ENCODE measurements at regions not wholly inside any gene's neighbourhood (a gene's known extent, or its start where the extent isn't known, plus 50 kb on each side); places are given as distances from the start of the nearest gene placed in this dataset.

GRCh38 chr4:79585330-79585729, 177.3 kb upstream of the GK2 start:
- no peak overlapping the region for H3K27ac ChIP-seq (ENCODE audit: insufficient read depth, low read depth, low read length)
- POLR2A ChIA-PET: no interaction called here

More at GRCh38 chr4:79585330-79585729, 177.3 kb upstream of the GK2 start:
- Histone ChIP-seq H3K27me3 (ENCODE audit: control insufficient read depth in 2 of 2, insufficient read depth in 2 of 2, low read length in 2 of 2) (no peaks in the 10 kb centered on the region), H3K9me1 (replicated peaks; ENCODE audit: control insufficient read depth, extremely low read depth, insufficient read depth, low read length) (no peaks in the 10 kb centered on the region), H3K9ac (replicated peaks; ENCODE audit: extremely low read depth, insufficient read depth, low read length) (no peak overlapping the region), H2AFZ (ENCODE audit: low read depth, low read length) (no peak overlapping the region), H3K4me1 (ENCODE audit: control insufficient read depth, extremely low read depth, insufficient read depth, low read length) (no peaks in the 10 kb centered on the region), H4K20me1 (replicated peaks; ENCODE audit: control insufficient read depth, extremely low read depth, insufficient read depth, low read length) (no peaks in the 10 kb centered on the region), H3K4me2 (ENCODE audit: insufficient read depth, low read length) (no peak overlapping the region), H3K36me3 (ENCODE audit: control insufficient read depth in 2 of 2, extremely low read depth in 1 of 2, insufficient read depth in 2 of 2, low read length in 2 of 2) (no peaks in the 10 kb centered on the region), H3K9me3 (replicated peaks; ENCODE audit: control insufficient read depth, insufficient read depth, low read length) (no peaks in the 10 kb centered on the region), H3K79me2 (ENCODE audit: control insufficient read depth, insufficient read depth, low read length) (no peaks in the 10 kb centered on the region), H3K4me3 (replicated peaks in 1 of 3; ENCODE audit: insufficient read depth in 1 of 3, low read depth in 1 of 3, low read length in 3 of 3) (no peak overlapping the region)
- dilution Hi-C loops (cut with MboI; ENCODE audit: extremely low pct_ligation_motif_present, low sequenced_read_pairs) (no loop called here), intact Hi-C loops (cut with micrococcal nuclease) (no loop called here)
- BruUV-seq (replicated peaks): no TSS peak
- no peak for DNase-seq (ENCODE audit: low read depth, low spot score)
- TF ChIP-seq JUN (IDR thresholded peaks at IDR 0.05; ENCODE audit: borderline replicate concordance, insufficient read depth, insufficient read length, low read depth) (no peak), GATA2 (IDR thresholded peaks at IDR 0.05; ENCODE audit: insufficient read depth, insufficient read length, low read depth, low read length) (no peak), POLR2AphosphoS5 (IDR thresholded peaks at IDR 0.05; ENCODE audit: insufficient read depth, low read depth, low read length) (no peak), POLR2A (IDR thresholded peaks at IDR 0.05; ENCODE audit: low read depth, low read length) (no peak), MYC (IDR thresholded peaks at IDR 0.05; ENCODE audit: low read depth, low read length) (no peak), MAX (IDR thresholded peaks at IDR 0.05; ENCODE audit: insufficient read depth, insufficient read length) (no peak), EZH2 (IDR thresholded peaks at IDR 0.05; ENCODE audit: borderline replicate concordance, low read depth, low read length, severe bottlenecking) (no peak), FOS (IDR thresholded peaks at IDR 0.05; ENCODE audit: borderline replicate concordance, insufficient read depth, low read length) (no peak), CTCF (IDR thresholded peaks at IDR 0.05; ENCODE audit: extremely low read depth in 1 of 2, insufficient read depth in 1 of 2, low read depth in 1 of 2, low read length in 2 of 2) (no peak)
- no peak for FAIRE-seq
- CTCF ChIA-PET: no interaction called here
